Stomach (tissue), 8 donors: ENCODE measurements at regions not wholly inside any gene's neighbourhood (a gene's known extent, or its start where the extent isn't known, plus 50 kb on each side); places are given as distances from the start of the nearest gene placed in this dataset.
A peak's percentile ranks its signal among the peaks of the same experiment; 100 is the strongest.

Experiments used
- DNase-seq, 2 donors: peaks; one replicate each; pipeline versions ENCODE4 v3.0.0 to v3.0.0-alpha.2; 2013 to 2019
- H3K27ac ChIP-seq, 5 donors: fragments of 200-600 bp in 4 of 5; sonication (generic) in 4 of 5; one replicate each; pipeline ENCODE4 v1.5.1; 2013 to 2019; ENCODE audit warnings: mild to moderate bottlenecking in 1 of 5, moderate library complexity in 1 of 5
- H3K27me3 ChIP-seq, 3 donors: fragments of 200-600 bp; sonication (generic); one replicate each; pipeline ENCODE4 v1.5.1; 2017 to 2019; ENCODE audit warnings: mixed run types in 1 of 3
- H3K36me3 ChIP-seq, 4 donors: fragments of 200-600 bp; sonication (generic); 1 replicate in 3 of 4; 2 replicates in 1 of 4; pipeline ENCODE4 v1.5.1; 2016 to 2019
- H3K4me1 ChIP-seq, 4 donors: fragments of 200-600 bp; sonication (generic); one replicate each; pipeline ENCODE4 v1.5.1; 2016 to 2019
- H3K4me3 ChIP-seq, 4 donors: fragments of 200-600 bp; sonication (generic) in 3 of 4; one replicate each; pipeline ENCODE4 v1.5.1; 2016 to 2019; ENCODE audit warnings: mild to moderate bottlenecking in 1 of 4
- H3K9me3 ChIP-seq, 4 donors: fragments of 200-600 bp; sonication (generic); one replicate each; pipeline ENCODE4 v1.5.1; 2016 to 2019
- EP300 ChIP-seq: sonication (generic); formaldehyde crosslinking; IDR thresholded peaks from one replicate; pipeline ENCODE4 v1.6.1; 2017; ENCODE audit warnings: antibody characterized with exemption
- POLR2A ChIP-seq, 4 donors: fragments of 450-650 bp; IDR thresholded peaks; one replicate each; pipeline ENCODE4 v1.6.1; 2016; ENCODE audit warnings: antibody characterized with exemption in 4 of 4, control low read depth in 2 of 4, mild to moderate bottlenecking in 1 of 4, moderate library complexity in 1 of 4
- POLR2AphosphoS5 ChIP-seq, 3 donors: sonication (generic); formaldehyde crosslinking; IDR thresholded peaks; one replicate each; pipeline ENCODE4 v1.6.1; 2016; ENCODE audit warnings: antibody characterized with exemption in 3 of 3
- WGBS, 5 donors: extraction: QIAGEN DNeasy Blood & Tissue Kit in 3 of 5; methylation state at CpG; one replicate each; pipeline versions ENCODE4 v1.1.5 to v1.1.7; 2013 to 2018; 5-methylcytosine and 5-hydroxymethylcytosine counted together
- intact Hi-C: fragments of 100-400 bp; cut with DNase I; formaldehyde crosslinking; loops from one replicate; pipeline ENCODE4 v1.15.1; 2023; ENCODE audit warnings: low total_unique reads
- TF ChIP-seq, protein P1 (sequence below), 7 experiments: fragments of 450-650 bp in 4 of 7; fragments of 200-600 bp in 3 of 7; sonication (generic) in 3 of 7; IDR thresholded peaks; one replicate each; pipeline ENCODE4 v1.5.1; 2016 to 2019; ENCODE audit warnings: antibody characterized with exemption in 7 of 7, control low read depth in 2 of 7, mild to moderate bottlenecking in 1 of 7
- donor health status: healthy with polysubstance abuse.
- donor health status: Bipolar disorder and iron deficiency.
- donor health status: healthy.

DNA sequence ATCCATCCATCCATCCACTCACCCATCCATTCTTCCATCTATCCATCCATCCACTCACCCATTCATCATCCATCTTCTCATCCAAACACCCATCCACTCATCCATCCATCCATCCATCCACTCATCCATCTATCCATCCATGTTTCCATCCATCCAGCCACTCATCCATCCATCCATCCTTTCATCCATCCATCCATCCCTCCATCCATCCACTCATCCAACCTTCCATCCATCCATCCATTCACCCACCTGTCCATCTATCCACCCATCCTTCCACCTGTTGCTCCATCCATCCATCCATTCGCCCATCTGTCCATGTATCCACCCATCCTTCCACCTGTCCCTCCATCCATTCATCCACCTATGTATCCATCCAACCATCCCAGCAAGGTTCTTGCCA is 378.4 kb upstream of the PFKP start:
- H3K27me3 ChIP-seq: no peaks in the 10 kb centered on the region
- no peak for DNase-seq
- peaks cover 0 to 5% (median 0%) of the 10 kb centered on the region in 4 donors for H3K9me3 ChIP-seq
- no peak overlapping the region for H3K27ac ChIP-seq
- H3K36me3 ChIP-seq: no peaks in the 10 kb centered on the region
- H3K4me1 ChIP-seq: no peaks in the 10 kb centered on the region
- H3K4me3 ChIP-seq: no peak overlapping the region
- WGBS, 5 donors: 15 to 71% (median 50%) methylated on average over 1 of the region's 1 CpG
- TF ChIP-seq, protein P1, sequence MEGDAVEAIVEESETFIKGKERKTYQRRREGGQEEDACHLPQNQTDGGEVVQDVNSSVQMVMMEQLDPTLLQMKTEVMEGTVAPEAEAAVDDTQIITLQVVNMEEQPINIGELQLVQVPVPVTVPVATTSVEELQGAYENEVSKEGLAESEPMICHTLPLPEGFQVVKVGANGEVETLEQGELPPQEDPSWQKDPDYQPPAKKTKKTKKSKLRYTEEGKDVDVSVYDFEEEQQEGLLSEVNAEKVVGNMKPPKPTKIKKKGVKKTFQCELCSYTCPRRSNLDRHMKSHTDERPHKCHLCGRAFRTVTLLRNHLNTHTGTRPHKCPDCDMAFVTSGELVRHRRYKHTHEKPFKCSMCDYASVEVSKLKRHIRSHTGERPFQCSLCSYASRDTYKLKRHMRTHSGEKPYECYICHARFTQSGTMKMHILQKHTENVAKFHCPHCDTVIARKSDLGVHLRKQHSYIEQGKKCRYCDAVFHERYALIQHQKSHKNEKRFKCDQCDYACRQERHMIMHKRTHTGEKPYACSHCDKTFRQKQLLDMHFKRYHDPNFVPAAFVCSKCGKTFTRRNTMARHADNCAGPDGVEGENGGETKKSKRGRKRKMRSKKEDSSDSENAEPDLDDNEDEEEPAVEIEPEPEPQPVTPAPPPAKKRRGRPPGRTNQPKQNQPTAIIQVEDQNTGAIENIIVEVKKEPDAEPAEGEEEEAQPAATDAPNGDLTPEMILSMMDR (IDR thresholded peaks at IDR 0.05): no peak
- TF ChIP-seq POLR2AphosphoS5 (IDR thresholded peaks at IDR 0.05): no peak
- no peak for TF ChIP-seq POLR2A (IDR thresholded peaks at IDR 0.05)
- TF ChIP-seq EP300: no peak
- intact Hi-C loops: no loop called here

DNA sequence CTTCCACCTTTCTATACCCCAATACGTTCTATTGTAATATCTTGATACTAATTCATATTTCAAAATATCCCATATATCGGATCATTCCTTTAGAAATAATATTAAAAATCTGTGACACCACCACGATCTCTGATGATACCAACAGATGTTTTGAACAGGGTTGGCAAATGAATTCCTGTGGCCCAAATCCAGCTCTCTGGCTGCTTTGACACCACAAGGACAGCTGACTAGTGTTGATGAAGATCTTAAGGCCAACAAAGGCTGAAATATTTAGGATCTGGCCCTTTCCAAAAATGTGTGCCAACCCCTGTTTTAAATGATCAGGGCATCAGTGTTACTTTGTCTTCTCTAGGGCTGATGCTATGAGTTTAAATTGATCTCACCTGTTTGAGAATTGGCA is 380.7 kb upstream of the PFKP start:
- TF ChIP-seq, protein P1 (IDR thresholded peaks at IDR 0.05): no peak
- no peak for TF ChIP-seq POLR2A (IDR thresholded peaks at IDR 0.05)
- TF ChIP-seq EP300: no peak
- TF ChIP-seq POLR2AphosphoS5 (IDR thresholded peaks at IDR 0.05): no peak
- no peak overlapping the region for H3K4me3 ChIP-seq
- no peaks in the 10 kb centered on the region for H3K27me3 ChIP-seq
- WGBS, 5 donors: 63 to 89% (median 82%) methylated on average over 3 of the region's 3 CpGs
- intact Hi-C loops: no loop called here
- no peaks in the 10 kb centered on the region for H3K4me1 ChIP-seq
- H3K36me3 ChIP-seq: no peaks in the 10 kb centered on the region
- no peak overlapping the region for H3K27ac ChIP-seq
- H3K9me3 ChIP-seq: no peaks in the 10 kb centered on the region
- DNase-seq: no peak

DNA sequence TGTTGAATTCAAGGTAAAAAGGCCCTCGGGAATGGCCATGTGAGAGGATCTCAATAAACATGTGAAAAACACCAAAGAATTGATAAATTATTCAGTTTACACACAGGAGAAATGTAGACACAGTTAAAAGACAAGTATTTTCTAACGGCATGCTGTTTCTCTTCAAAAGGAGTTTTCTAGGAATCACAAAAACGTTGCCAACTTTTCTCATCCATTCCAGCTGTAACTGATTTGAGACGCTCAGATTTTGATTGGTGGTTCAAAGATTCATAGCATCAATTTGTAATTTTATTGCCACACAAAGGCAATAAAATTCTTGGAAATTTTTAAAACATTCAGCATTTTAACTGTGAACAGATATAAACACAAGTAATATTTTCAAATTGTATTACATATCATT is 384.9 kb upstream of the PFKP start:
- H3K9me3 ChIP-seq: no peaks in the 10 kb centered on the region
- intact Hi-C loops: no loop called here
- no peak overlapping the region for H3K4me3 ChIP-seq
- 48 to 68% (median 62%) methylated on average over 4 of the region's 4 CpGs for WGBS, 5 donors
- no peak overlapping the region for H3K27ac ChIP-seq
- H3K27me3 ChIP-seq: no peaks in the 10 kb centered on the region
- no peaks in the 10 kb centered on the region for H3K36me3 ChIP-seq
- no peak for TF ChIP-seq POLR2AphosphoS5 (IDR thresholded peaks at IDR 0.05)
- peak in 1 of 2 donors; percentile 12 for DNase-seq
- H3K4me1 ChIP-seq: no peaks in the 10 kb centered on the region

DNA sequence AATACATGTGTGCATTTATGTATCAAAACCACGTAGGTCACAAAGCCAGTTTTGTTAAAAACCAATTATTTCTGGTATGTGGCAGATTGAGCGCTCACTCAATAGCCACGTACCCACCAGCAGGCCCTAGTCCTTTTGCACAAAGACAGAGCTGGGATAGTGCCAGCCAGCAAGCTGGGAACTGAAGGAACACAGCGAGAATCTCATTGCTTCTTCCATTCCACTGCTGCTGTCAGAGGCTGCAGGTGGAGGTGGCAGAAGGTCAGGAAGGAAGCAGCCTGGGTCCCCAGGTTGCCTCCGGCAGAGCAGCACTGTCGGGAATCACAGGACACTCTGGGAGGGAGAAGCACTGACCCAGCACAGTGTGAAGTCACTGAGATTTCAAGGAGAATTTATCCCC is 385.5 kb upstream of the PFKP start:
- peak in 1 of 2 donors; percentile 16 for DNase-seq
- H3K4me3 ChIP-seq: no peak overlapping the region
- H3K9me3 ChIP-seq: no peaks in the 10 kb centered on the region
- no peak overlapping the region for H3K27ac ChIP-seq
- WGBS, 5 donors: 64 to 75% (median 69%) methylated on average over 6 of the region's 6 CpGs
- H3K4me1 ChIP-seq: no peaks in the 10 kb centered on the region
- no peaks in the 10 kb centered on the region for H3K36me3 ChIP-seq
- TF ChIP-seq EP300 (no peak), POLR2A (IDR thresholded peaks at IDR 0.05) (no peak), POLR2AphosphoS5 (IDR thresholded peaks at IDR 0.05) (no peak)
- TF ChIP-seq, protein P1 (IDR thresholded peaks at IDR 0.05): no peak
- intact Hi-C loops: no loop called here
- no peaks in the 10 kb centered on the region for H3K27me3 ChIP-seq

DNA sequence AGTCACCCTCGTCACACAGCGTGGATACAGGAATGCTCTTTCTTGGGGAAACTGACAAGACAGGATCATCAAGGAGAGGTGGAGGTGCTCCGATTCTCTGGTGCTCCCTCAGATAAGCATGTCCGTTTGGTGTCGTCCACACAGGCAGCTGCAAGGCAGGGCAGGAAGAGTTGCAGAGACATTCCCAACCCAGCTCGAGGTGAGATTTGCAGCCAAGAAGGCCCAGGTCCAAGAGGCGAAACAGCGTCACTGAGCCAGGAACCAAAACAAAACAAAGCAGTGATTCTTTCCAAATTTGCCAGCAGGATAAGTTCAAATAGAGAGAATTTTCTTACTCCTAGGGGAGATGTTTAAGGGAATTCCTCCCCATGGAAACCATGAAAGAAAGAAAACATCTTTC is 386.5 kb upstream of the PFKP start:
- WGBS, 5 donors: 62 to 86% (median 74%) methylated on average over 8 of the region's 8 CpGs
- peak in 1 of 2 donors; percentile 35 for DNase-seq
- Histone ChIP-seq H3K4me1 (no peaks in the 10 kb centered on the region), H3K4me3 (no peak overlapping the region), H3K27ac (no peak overlapping the region), H3K27me3 (no peaks in the 10 kb centered on the region), H3K36me3 (no peaks in the 10 kb centered on the region), H3K9me3 (no peaks in the 10 kb centered on the region)
- TF ChIP-seq EP300 (no peak), POLR2AphosphoS5 (IDR thresholded peaks at IDR 0.05) (no peak)
- TF ChIP-seq, protein P1 (IDR thresholded peaks at IDR 0.05): no peak
- intact Hi-C loops: no loop called here
